ENCODE measurements at regions not wholly inside any gene's neighbourhood (a gene's known extent, or its start where the extent isn't known, plus 50 kb on each side); places are given as distances from the start of the nearest gene placed in this dataset.

DNA sequence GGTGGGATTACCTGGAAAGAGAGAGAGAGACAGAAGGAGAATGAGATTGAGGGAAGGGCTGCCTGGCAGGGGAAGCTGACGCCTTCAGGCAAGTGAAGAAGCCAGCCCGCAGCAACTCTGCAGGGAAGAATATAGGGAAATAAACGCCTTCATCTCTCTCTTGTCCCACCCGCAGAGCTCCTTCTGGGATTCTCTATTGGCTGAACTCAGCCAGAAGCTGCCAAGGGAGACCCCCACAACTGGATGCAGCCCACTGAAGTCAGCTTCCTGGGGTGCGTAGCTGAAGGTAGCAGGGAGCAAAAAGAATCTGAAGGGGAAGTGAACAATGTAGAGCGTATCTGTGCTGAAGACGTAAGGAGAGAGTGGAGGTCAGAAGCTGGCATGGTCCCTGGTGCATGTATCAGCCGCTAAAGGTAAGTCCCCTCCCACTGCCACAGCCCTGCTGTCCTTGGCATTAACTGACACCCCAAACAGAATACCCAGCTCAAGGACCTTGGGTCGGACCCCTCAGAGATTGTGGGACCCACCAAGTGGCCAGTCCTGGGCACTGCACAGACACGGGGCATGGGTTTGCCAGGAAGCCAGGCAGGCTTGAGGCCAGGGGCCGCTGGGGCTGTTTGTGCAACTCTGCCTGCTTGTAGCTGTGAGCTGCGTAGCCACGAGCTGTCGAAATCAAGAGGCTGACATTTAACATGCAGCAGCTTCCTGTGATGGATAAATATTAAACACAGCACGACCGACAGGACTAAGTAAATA, 469.9 kb downstream of the MN1 start:
- no peak for DNase-seq (ENCODE audit: low read depth, low spot score)

DNA sequence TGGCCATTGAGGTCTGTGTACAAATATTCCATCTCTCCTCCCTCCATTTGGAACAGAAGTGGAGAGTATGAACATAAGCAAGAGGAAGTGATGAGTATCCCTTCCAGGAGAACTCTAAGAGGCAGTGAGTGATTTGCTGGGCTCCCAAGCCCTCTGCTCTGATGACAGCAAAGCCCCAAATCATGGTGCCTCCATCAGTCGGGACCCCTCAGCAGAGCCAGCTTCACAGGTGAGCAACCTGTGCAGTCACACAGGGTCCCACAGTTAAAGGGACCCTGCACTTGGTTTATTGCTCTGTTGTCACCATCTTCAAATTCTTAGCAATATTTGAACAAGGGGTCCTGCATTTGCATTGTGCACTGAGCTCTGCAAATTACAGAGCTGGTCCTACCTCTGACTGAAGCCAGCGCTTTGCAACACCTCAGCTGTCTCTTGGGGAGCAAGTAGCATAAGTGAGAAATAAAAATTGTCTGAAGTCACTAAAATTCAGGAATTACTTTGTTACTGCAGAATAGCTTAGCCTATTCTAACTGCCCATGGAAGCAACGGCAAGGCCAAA, 466.4 kb downstream of the MN1 start:
- DNase-seq (ENCODE audit: low read depth, low spot score), result no peak

DNA sequence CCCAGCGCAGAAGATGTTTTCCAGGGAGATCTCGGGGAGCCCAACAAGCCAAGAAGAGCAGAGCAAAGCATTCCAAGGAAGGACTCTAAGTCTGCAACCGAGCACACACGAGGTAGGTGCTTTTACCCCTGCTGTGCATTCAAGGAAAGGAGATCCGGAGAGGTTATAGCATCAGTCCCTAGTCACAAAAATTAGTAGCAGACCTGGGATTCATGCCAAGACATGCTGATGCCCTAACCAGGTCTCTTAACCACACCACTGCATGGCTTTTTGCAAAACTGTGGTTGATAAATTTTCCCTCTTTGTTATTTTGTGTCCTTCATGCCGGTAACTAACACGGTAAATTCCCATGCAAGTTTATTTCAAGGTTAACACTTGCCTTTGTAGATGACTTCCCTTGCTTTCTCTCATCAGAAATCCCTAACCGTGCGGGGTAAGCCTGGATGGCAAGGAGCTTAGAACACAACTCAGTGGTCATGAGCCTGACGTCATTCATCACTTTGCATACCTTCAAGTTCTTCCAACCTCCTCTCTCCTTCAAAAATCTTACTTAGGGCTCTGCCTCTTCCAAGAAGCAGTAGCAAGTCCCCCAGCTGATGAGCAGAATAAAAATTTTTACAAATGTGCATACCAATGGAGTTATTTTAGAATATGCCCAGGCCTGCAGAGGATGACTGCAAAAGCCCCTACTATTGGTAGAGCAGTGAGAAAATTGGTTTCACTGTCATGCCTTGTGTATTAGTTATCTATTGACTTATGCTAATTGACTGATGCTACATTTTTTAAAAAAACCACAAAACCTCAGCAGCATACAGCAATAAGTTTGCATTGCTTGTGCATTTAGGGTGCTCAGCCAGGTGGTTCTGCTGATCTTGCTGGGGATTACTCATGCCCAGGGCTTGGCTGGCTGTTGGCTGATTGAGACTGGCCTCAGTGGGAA, 465.1 kb downstream of the MN1 start:
- no peak for DNase-seq (ENCODE audit: low read depth, low spot score)

GRCh38 chr22:27337676-27338075, 463.9 kb downstream of the MN1 start:
- DNase-seq (ENCODE audit: low read depth, low spot score), result no peak

DNA sequence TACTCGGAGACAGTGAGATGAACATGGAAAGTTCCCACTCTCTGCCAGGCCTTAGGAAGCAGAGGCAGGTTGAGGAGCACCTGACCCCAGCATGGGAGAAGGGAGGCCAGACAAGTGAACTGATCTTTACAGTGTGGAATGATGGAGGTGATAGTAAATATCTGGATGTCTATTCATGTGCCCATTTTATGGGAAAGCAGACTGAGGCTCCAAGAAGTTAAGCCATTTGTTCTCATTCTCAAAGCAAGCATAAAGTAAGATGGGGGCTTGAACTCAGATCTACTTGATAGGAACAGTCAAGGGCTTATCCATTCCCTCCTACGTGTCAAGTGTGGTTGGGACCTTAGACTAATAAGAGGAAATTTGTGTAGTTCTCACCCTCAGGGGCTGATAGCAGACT, 461.5 kb downstream of the MN1 start:
- DNase-seq (ENCODE audit: low read depth, low spot score), result no peak

DNA sequence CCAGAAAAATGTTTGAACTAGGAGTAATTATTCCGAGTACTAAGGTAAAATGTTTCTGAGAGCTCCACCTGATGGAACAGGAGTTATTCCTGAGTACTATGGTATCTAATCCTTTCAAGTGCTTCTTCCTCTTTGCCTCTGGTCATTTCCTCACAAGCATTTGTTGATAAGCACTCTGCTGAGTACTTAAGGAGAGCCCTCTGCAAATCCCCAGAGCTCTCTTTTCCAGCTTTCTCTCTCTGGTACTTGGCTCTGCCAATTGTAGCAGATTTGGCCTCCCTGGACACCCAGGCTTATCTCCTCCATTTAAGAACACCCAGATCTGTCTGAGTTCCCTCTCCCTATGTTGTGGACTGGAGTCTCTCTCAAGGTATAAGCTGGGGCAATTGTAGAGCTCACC, 457.0 kb downstream of the MN1 start:
- no peak for DNase-seq (ENCODE audit: low read depth, low spot score)

DNA sequence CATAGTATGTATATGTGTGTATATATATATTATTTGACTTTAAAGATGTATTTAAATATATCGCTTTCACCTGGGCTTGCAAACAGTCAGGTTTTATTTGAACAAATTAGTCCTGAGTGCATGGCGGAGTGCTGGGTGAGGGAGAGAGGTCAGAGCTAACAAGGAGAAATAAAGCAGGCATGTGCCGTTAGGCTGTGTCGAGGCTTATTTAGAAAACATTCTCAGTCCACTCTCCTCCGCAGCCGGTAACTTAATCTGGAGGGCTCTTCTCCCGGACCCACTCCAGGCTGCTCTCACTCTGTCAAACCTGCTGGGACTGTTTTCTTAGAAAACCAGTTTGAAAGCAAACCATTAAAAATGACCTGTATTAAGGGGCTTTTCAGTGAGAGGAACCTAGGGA, 455.9 kb downstream of the MN1 start:
- DNase-seq (ENCODE audit: low read depth, low spot score), result no peak

DNA sequence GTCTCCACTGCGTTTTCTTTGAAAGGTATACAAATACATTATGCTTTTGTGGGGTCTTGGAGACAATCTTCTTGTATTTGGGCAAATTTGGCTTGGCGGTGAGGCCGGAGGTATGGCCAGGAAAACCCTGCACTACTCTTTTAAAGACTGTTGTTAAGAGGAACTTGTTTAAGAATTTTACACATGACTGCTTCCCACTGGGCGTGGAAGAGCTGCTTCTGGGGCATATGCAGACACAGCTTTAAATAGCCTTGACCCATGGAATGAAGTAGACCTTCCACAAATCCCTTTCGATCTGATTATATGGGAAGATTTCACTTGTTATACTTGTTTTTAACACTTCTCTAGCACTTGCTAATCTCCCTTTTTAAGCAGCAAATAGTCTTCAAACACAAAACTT, 453.6 kb downstream of the MN1 start:
- DNase-seq (ENCODE audit: low read depth, low spot score), result no peak

DNA sequence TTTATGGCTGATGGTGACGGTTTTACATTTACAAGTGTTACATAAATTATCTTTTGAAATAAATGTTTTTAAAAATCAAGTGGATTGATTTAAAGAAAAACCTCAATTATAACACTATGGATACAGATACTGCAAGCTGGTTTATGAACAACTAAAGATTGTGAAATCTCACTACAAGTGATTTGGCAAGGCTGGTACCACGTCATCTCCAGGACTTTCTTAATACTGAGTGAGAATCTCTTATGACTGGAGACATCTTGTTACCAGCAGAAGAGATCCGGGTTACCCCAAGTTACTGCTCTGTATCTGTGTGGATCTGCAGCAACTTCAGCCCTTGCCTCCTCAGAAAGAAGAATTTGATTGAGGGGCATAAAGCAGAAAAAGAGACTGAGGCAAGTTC, 452.9 kb downstream of the MN1 start:
- no peak for DNase-seq (ENCODE audit: low read depth, low spot score)

- DNase-seq (ENCODE audit: low read depth, low spot score), result no peak
Observed at GRCh38 chr22:27349456-27349855, 452.1 kb downstream of the MN1 start.

DNA sequence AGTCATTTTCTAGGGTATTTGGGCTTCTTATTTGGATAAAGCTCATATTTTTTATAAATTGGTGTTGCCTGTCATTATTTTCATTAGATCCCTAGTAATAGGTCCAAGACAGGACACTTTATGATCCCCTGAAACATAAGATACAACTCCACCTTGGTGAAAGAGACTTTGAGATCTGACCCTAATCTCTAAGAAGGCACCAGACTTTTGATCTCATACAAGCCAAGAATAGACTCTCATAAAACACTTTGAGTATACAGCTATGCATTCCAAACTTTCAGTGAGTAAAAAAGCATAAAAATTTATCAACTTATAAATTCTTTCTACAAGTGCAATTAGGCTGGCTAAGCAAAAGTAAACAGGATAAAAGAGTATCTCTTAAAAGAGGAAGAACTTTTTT, 451.2 kb downstream of the MN1 start:
- DNase-seq (ENCODE audit: low read depth, low spot score), result no peak

GRCh38 chr22:27352426-27352825, 449.1 kb downstream of the MN1 start:
- DNase-seq (ENCODE audit: low read depth, low spot score), result no peak

- DNase-seq (ENCODE audit: low read depth, low spot score), result no peak
Observed at GRCh38 chr22:27358096-27358870, 443.3 kb downstream of the MN1 start.

DNA sequence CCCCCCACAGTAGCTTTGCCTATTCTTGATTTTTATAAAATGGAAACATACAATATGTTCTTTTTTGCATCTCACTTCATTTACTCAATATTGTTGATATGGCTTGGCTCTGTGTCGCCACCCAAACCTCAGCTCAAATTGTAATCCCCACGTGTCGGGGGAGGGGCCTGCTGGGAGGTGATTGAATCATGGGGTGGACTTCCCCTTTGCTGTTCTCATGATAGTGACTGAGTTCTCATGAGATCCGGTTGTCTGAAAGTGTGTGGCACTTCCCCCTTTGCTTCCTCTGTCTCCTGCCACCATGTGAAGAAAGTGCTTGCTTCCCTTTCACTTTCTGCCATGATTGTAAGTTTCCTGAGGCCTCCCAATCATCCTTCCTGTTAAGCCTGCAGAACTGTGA, 431.3 kb downstream of the MN1 start:
- DNase-seq (ENCODE audit: low read depth, low spot score), result no peak

DNA sequence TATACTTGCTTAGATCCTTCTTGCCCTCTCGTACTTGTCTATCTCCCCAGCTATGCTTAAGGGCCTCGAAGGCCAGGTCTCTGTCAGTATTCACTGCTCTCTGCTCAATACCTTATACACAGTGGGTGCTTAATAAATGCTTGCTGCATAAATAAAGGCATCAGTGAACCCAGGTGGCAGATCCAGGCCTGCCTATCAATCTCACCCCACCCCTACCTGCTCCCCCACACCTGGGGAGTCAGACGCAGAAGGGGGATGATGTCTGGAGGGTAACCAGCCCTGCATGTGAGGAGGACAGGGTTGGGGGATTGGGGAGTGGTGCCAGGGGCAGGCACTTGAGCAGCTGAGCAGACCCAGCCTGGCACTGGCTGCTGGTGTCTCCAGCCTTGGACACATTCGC, 430.6 kb downstream of the MN1 start:
- DNase-seq (ENCODE audit: low read depth, low spot score), result no peak

- DNase-seq (ENCODE audit: low read depth, low spot score), result no peak
Observed at GRCh38 chr22:27372364-27372763, 429.2 kb downstream of the MN1 start.

DNA sequence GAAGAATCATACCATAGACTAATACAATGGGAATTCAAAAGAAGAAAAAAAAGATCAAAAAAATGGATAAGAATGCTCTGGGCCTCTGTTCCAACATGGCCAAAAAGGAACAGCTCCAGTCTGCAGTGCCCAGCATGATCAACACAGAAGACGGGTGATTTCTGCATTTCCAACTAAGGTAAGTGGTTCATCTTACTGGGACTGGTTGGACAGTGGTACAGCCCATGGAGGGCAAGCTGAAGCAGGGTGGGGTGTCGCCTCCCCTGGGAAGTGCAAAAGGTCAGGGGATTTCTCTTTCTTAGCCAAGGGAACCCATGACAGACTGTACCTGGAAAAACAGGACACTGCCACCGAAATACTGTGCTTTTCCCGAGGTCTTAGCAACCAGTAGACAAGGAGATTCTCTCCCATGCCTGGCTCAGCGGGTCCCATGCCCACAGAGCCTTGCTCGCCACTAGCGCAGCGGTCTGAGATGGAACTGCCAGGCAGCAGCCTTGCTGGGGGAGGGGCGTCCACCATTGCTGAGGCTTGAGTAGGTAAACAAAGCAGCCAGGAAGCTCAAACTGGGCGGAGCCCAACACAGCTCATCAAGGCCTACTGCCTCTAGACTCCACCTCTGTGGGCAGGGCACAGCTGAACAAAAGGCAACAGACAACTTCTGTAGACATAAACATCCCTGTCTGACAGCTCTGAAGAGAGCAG, 428.4 kb downstream of the MN1 start:
- no peak for DNase-seq (ENCODE audit: low read depth, low spot score)

DNA sequence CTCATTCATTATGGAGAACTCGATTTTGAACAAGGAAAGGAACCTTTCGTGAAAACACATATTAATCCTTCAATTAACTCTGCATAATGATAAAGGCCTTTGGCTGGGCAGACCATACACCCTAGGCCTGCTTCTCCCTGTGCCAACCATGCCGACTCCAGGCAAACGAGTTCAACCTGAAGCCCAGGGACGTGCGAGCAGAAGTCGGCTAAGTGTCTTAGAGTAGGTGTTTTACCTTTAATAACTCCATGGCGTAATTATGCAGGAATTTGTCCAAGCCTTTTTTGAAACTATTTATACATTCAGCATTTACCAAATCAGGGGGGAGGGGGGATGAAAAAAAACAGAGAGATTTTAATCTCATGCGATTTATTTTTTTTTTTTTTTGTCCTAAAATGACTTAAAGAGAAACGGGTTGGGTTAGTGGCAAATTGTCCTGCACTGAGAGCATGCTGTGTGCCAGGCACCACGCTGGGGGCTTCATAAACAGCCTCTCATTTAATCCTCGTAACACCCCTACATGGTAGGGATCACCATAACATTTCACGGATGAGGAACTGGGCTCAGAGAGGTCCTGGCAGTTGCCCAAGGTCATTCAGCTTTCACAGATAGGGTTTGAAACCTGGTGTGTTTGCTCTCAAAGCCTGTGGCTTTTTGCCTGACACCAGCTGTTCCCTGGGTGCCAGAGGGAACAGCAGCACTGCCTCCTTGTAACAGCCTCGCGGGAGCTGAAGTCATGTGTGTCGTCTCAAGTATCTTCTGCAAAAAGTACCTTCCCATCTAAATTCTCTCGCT, 423.9 kb downstream of the MN1 start:
- DNase-seq (ENCODE audit: low read depth, low spot score), result no peak

- DNase-seq (ENCODE audit: low read depth, low spot score), result no peak
Observed at GRCh38 chr22:27378311-27378800, 423.2 kb downstream of the MN1 start.

- DNase-seq (ENCODE audit: low read depth, low spot score), result no peak
Observed at GRCh38 chr22:27378995-27379394, 422.6 kb downstream of the MN1 start.

Measured in pulmonary artery endothelial cell (primary cell).